Neural progenitor cell (in vitro differentiated cells): ENCODE measurements at regions not wholly inside any gene's neighbourhood (a gene's known extent, or its start where the extent isn't known, plus 50 kb on each side); places are given as distances from the start of the nearest gene placed in this dataset.

Experiments
- EZH2 ChIP-seq: fragments of 200-600 bp; sonication (generic); IDR thresholded peaks from 2 replicates; pipeline ENCODE4 v1.6.1; 2017; ENCODE audit warnings: antibody characterized with exemption, mild to moderate bottlenecking, moderate library complexity
- EZH2phosphoT487 ChIP-seq: fragments of 200-600 bp; sonication (generic); IDR thresholded peaks from 2 replicates; pipeline ENCODE4 v1.6.1; 2017; ENCODE audit warnings: antibody characterized with exemption
- TF ChIP-seq, protein P1 (sequence below): fragments of 200-600 bp; sonication (generic); IDR thresholded peaks from 2 replicates; pipeline ENCODE4 v1.5.1; 2017; ENCODE audit warnings: antibody characterized with exemption, mild to moderate bottlenecking

DNA sequence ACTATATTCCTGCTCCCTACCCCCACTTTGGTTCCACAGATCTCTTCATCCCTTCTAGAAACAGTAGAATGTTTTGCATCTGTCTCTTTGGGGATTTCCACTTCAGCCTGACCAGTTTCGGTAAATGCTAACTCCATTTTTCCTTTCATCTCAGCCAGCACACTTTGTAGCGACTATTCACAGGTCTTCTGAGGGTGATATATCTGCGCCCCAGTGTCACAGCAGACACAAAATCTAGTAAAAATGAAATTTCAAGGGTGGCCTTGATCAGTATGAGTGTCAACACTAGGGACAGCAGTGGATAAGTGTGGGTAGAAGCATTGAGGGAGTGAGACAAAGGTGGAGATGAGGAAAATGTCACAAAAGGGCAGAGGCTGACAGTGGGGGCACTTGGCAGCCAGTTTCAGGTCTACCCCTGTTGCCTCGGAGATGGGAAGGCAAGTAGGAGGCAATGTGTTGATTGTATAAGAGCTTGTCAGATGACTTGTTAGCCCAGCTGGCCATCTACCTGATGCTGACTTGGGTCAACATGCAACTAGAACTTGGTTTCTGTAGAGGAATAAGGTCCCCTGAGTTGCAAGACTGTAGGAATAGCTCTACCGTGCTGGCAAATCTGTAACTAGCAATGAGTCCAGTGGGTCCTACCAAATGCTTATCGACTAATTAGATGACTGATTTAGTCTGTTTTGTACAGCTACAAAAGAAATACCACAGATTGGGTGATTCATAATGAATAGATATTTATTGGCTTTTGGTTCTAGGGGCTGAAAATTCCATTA, 60.7 kb downstream of the CXCR4 start:
- TF ChIP-seq, protein P1, sequence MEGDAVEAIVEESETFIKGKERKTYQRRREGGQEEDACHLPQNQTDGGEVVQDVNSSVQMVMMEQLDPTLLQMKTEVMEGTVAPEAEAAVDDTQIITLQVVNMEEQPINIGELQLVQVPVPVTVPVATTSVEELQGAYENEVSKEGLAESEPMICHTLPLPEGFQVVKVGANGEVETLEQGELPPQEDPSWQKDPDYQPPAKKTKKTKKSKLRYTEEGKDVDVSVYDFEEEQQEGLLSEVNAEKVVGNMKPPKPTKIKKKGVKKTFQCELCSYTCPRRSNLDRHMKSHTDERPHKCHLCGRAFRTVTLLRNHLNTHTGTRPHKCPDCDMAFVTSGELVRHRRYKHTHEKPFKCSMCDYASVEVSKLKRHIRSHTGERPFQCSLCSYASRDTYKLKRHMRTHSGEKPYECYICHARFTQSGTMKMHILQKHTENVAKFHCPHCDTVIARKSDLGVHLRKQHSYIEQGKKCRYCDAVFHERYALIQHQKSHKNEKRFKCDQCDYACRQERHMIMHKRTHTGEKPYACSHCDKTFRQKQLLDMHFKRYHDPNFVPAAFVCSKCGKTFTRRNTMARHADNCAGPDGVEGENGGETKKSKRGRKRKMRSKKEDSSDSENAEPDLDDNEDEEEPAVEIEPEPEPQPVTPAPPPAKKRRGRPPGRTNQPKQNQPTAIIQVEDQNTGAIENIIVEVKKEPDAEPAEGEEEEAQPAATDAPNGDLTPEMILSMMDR: no peak
- TF ChIP-seq EZH2phosphoT487 (no peak), EZH2 (no peak)
